GM12873 (cell line): ENCODE measurements at regions not wholly inside any gene's neighbourhood (a gene's known extent, or its start where the extent isn't known, plus 50 kb on each side); places are given as distances from the start of the nearest gene placed in this dataset.

Experiments used
- CTCF ChIP-seq: IDR thresholded peaks from 2 replicates; pipeline ENCODE4 v1.5.1; 2012; ENCODE audit warnings: low read depth, mild to moderate bottlenecking, moderate library complexity, low read length, control low read depth; ENCODE audit not compliant: insufficient read depth; ENCODE audit errors: missing control alignments

DNA sequence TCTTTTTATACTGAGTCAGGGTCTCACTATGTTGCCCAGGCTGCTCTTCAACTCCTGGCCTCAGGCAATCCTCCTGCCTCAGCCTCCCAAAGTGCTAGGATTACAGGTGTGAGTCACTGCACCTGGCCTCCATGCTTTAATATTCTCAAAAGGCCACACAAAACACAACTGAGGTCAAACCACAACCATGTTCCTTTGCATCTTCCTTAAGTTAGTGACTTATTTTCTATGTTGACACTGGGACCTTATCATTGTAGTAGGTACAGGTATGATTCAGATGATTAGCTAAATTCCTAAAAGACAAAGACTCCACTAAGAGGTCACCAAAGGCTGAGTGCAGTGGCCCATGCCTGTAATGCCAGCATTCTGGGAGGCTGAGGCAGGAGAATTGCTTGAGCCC is 131.9 kb upstream of the ATP1B1 start:
- TF ChIP-seq CTCF = no peak

DNA sequence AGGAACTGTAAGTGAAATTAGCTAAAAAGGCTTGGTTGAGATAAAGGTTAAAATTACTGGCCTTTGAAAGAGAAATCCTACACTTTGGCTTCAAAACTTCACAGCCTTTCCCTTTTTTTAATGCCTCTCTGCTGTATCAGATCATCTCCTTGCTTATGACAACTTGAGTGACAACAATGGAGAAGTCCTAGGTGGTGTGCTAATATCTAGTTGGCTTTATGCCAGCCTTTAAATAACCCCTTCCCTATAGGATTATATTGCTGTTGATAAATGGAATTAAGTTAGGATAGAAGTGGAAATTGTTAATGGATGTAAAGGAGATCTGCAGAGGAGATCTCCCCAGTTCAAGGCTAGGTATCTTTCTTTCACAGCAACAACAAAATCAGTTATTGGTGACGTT is 130.2 kb upstream of the ATP1B1 start:
- TF ChIP-seq CTCF = no peak

DNA sequence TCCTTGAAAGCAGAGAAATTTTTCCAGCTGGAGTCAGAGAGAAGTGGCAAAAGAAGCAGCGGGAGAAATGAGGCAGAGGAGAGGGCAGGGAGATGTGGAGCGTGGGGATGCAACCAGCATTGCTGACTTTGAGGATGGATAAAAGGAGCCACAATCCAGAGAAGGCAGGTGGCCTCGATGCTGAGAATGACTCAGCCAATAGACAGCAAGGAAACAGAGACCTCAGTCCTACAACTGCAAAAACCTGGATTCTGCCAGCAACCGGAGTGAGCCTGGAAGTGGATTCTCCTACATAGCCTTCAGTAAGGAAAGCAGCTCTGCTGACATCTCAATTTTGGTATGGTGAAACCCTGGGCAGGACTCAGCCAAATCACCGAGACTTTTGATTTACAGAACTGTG is 128.9 kb upstream of the ATP1B1 start:
- no peak for TF ChIP-seq CTCF

DNA sequence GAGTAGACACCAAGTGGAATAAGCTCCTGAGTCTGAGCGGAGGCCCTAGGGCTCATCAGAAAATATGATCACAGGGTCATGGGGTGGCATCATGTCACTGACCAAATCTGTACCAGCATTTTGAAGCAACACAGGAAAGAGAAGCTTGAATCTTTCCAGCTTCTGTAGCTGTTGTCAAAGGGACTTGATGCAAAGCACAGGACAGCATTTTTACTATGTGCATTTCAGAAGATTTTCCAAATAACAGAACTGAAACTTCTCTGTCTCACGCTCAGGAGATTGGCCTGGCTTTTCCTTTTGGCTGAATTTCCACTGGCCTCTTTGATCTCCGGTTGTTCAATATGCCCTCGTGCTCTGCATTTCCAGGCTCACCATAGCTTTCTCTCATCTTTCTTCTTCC is 127.2 kb upstream of the ATP1B1 start:
- no peak for TF ChIP-seq CTCF

- TF ChIP-seq CTCF = no peak
Observed at GRCh38 chr1:168980180-168980579, 126.3 kb upstream of the ATP1B1 start.

DNA sequence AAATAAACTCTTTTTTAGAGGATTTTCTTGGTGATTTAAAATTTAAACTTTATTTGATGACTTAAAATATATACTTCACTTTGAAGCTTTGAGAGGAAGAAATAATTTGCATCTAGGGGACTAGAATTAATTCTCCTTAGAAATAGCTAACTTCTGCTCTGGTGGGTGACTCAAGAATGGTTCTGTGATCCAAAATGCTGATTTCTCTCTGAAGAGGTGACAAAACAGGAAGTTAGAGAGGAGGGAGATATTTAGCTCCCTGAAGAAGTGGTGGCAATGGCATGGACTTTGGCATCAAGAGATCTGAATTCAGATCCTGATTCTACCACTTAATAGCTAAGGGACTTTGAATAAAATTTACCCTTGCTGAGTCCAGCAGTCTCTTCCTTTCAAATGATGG is 125.8 kb upstream of the ATP1B1 start:
- TF ChIP-seq CTCF = no peak

DNA sequence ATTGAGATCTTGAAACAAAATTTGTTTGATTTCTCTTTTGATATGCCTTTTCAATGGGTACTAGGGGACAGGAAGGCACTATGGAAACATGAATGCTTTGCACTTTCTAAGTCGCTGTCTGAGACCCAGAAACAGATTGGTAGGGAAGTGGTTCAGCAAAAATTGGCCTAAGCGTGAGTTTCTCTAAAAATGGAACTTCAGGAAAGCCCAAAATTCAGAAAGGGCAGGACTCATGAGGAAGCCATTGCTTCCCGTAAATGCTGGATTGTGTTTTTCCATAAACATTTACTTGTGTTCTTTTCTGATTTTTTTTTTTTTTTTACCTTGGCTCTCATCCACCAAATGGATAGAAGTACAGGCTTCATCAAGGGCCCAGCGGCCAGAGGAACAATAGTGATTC is 123.7 kb upstream of the ATP1B1 start:
- TF ChIP-seq CTCF = no peak

GRCh38 chr1:168987330-168987729 is 119.2 kb upstream of the ATP1B1 start:
- TF ChIP-seq CTCF = no peak
